H1 (cell line): ENCODE measurements at regions not wholly inside any gene's neighbourhood (a gene's known extent, or its start where the extent isn't known, plus 50 kb on each side); places are given as distances from the start of the nearest gene placed in this dataset.

Source experiments
- EGR1 ChIP-seq: IDR thresholded peaks from 2 replicates; pipeline ENCODE4 v1.6.1; 2011; ENCODE audit warnings: low read depth, low read length, borderline replicate concordance
- JUN ChIP-seq: IDR thresholded peaks from 2 replicates; pipeline ENCODE4 v1.6.1; 2011; ENCODE audit warnings: low read depth, mild to moderate bottlenecking, improper control_type of control experiment, low read length
- TBP ChIP-seq: IDR thresholded peaks from 2 replicates; pipeline ENCODE4 v1.6.1; 2011; ENCODE audit warnings: low read depth, low read length, improper control_type of control experiment
- TF ChIP-seq, protein P1 (sequence below): fragments of 300-600 bp; sonication (generic); IDR thresholded peaks from 2 replicates; pipeline ENCODE4 v1.7.1; 2012; ENCODE audit warnings: low read length, moderate library complexity, mild to moderate bottlenecking, inconsistent platforms; ENCODE audit not compliant: insufficient replicate concordance

DNA sequence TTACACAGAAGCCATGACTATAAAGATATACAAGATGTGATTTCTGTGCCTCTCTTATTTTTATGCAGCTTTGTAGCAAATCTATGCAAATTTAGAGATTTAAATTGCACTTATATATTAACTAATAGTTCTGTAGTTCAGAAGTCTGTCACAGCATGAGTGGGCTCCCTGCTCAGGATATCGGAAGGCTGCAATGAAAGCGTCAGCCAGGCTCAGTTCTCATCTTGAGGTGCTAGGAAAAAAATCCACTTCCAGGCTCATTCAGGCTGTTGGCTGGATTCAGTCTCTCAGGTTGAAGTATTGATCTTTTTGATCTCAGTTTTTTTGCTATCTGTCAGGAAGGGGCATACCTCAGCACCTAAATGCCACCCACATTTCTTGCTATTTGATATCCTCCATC, 487.4 kb upstream of the DEPDC1 start (continued):
- TF ChIP-seq EGR1 (no peak), JUN (no peak), TBP (no peak)
- TF ChIP-seq, protein P1, sequence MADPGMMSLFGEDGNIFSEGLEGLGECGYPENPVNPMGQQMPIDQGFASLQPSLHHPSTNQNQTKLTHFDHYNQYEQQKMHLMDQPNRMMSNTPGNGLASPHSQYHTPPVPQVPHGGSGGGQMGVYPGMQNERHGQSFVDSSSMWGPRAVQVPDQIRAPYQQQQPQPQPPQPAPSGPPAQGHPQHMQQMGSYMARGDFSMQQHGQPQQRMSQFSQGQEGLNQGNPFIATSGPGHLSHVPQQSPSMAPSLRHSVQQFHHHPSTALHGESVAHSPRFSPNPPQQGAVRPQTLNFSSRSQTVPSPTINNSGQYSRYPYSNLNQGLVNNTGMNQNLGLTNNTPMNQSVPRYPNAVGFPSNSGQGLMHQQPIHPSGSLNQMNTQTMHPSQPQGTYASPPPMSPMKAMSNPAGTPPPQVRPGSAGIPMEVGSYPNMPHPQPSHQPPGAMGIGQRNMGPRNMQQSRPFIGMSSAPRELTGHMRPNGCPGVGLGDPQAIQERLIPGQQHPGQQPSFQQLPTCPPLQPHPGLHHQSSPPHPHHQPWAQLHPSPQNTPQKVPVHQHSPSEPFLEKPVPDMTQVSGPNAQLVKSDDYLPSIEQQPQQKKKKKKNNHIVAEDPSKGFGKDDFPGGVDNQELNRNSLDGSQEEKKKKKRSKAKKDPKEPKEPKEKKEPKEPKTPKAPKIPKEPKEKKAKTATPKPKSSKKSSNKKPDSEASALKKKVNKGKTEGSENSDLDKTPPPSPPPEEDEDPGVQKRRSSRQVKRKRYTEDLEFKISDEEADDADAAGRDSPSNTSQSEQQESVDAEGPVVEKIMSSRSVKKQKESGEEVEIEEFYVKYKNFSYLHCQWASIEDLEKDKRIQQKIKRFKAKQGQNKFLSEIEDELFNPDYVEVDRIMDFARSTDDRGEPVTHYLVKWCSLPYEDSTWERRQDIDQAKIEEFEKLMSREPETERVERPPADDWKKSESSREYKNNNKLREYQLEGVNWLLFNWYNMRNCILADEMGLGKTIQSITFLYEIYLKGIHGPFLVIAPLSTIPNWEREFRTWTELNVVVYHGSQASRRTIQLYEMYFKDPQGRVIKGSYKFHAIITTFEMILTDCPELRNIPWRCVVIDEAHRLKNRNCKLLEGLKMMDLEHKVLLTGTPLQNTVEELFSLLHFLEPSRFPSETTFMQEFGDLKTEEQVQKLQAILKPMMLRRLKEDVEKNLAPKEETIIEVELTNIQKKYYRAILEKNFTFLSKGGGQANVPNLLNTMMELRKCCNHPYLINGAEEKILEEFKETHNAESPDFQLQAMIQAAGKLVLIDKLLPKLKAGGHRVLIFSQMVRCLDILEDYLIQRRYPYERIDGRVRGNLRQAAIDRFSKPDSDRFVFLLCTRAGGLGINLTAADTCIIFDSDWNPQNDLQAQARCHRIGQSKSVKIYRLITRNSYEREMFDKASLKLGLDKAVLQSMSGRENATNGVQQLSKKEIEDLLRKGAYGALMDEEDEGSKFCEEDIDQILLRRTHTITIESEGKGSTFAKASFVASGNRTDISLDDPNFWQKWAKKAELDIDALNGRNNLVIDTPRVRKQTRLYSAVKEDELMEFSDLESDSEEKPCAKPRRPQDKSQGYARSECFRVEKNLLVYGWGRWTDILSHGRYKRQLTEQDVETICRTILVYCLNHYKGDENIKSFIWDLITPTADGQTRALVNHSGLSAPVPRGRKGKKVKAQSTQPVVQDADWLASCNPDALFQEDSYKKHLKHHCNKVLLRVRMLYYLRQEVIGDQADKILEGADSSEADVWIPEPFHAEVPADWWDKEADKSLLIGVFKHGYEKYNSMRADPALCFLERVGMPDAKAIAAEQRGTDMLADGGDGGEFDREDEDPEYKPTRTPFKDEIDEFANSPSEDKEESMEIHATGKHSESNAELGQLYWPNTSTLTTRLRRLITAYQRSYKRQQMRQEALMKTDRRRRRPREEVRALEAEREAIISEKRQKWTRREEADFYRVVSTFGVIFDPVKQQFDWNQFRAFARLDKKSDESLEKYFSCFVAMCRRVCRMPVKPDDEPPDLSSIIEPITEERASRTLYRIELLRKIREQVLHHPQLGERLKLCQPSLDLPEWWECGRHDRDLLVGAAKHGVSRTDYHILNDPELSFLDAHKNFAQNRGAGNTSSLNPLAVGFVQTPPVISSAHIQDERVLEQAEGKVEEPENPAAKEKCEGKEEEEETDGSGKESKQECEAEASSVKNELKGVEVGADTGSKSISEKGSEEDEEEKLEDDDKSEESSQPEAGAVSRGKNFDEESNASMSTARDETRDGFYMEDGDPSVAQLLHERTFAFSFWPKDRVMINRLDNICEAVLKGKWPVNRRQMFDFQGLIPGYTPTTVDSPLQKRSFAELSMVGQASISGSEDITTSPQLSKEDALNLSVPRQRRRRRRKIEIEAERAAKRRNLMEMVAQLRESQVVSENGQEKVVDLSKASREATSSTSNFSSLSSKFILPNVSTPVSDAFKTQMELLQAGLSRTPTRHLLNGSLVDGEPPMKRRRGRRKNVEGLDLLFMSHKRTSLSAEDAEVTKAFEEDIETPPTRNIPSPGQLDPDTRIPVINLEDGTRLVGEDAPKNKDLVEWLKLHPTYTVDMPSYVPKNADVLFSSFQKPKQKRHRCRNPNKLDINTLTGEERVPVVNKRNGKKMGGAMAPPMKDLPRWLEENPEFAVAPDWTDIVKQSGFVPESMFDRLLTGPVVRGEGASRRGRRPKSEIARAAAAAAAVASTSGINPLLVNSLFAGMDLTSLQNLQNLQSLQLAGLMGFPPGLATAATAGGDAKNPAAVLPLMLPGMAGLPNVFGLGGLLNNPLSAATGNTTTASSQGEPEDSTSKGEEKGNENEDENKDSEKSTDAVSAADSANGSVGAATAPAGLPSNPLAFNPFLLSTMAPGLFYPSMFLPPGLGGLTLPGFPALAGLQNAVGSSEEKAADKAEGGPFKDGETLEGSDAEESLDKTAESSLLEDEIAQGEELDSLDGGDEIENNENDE = no peak
